CD14-positive monocyte (primary cell): ENCODE measurements at regions not wholly inside any gene's neighbourhood (a gene's known extent, or its start where the extent isn't known, plus 50 kb on each side); places are given as distances from the start of the nearest gene placed in this dataset.

Experiments used
- DNase-seq, 3 donors: peaks; one replicate each; pipeline ENCODE4 v3.0.0-alpha.2; 2011 to 2022
- H2AFZ ChIP-seq: 2 replicates; pipeline ENCODE4 v1.6.0; 2012; ENCODE audit warnings: mild to moderate bottlenecking, low read depth, low read length, inconsistent platforms; ENCODE audit not compliant: insufficient read depth, poor library complexity, severe bottlenecking
- H3K27ac ChIP-seq, 2 donors: 1 replicate in 1 of 2; 2 replicates in 1 of 2; pipeline ENCODE4 v1.5.1; 2012 to 2013; ENCODE audit warnings: low read length in 2 of 2, control low read depth in 1 of 2, inconsistent platforms in 1 of 2, low read depth in 1 of 2, mild to moderate bottlenecking in 1 of 2
- H3K27me3 ChIP-seq, 2 donors: one replicate each; pipeline versions ENCODE4 v1.6.0 to v1.6.1; 2011 to 2013; ENCODE audit warnings: low read length in 2 of 2; ENCODE audit not compliant: control insufficient read depth in 2 of 2, insufficient read depth in 2 of 2
- H3K36me3 ChIP-seq, 2 donors: replicated peaks in 1 of 2; 1 replicate in 1 of 2; 2 replicates in 1 of 2; pipeline versions ENCODE4 v1.5.1 to v1.6.1; 2012 to 2013; ENCODE audit warnings: low read length in 2 of 2, control low read depth in 1 of 2, inconsistent platforms in 1 of 2, mild to moderate bottlenecking in 1 of 2; ENCODE audit not compliant: insufficient read depth in 2 of 2, control insufficient read depth in 1 of 2
- H3K4me1 ChIP-seq, 2 donors: 1 replicate in 1 of 2; 2 replicates in 1 of 2; pipeline versions ENCODE4 v1.5.1 to v1.6.1; 2012 to 2013; ENCODE audit warnings: low read length in 2 of 2, control low read depth in 1 of 2, inconsistent platforms in 1 of 2, mild to moderate bottlenecking in 1 of 2, moderate library complexity in 1 of 2; ENCODE audit not compliant: insufficient read depth in 2 of 2, control insufficient read depth in 1 of 2
- H3K4me2 ChIP-seq: replicated peaks from 2 replicates; pipeline ENCODE3; 2012; ENCODE audit warnings: low read length, moderate library complexity, mild to moderate bottlenecking; ENCODE audit not compliant: poor library complexity, severe bottlenecking; ENCODE audit errors: extremely low read depth
- H3K4me3 ChIP-seq, 3 experiments: fragments of 200-600 bp in 1 of 3; sonication (generic) in 1 of 3; replicated peaks in 1 of 3; 1 replicate in 2 of 3; 2 replicates in 1 of 3; pipeline ENCODE4 v1.5.1; 2011 to 2013; ENCODE audit warnings: low read length in 3 of 3, mild to moderate bottlenecking in 3 of 3, control low read depth in 2 of 3, low read depth in 2 of 3, inconsistent platforms in 1 of 3, moderate library complexity in 1 of 3
- H3K79me2 ChIP-seq: 2 replicates; pipeline ENCODE4 v1.6.0; 2012; ENCODE audit warnings: mild to moderate bottlenecking, control low read depth, inconsistent platforms, low read length, moderate library complexity; ENCODE audit not compliant: insufficient read depth
- H3K9ac ChIP-seq: 2 replicates; pipeline ENCODE4 v1.6.0; 2017; ENCODE audit warnings: low read length, mild to moderate bottlenecking; ENCODE audit not compliant: insufficient read depth, poor library complexity, severe bottlenecking
- H3K9me3 ChIP-seq, 2 donors: replicated peaks in 1 of 2; 1 replicate in 1 of 2; 2 replicates in 1 of 2; pipeline versions ENCODE4 v1.5.1 to v1.6.1; 2012 to 2013; ENCODE audit warnings: low read length in 2 of 2, control low read depth in 1 of 2; ENCODE audit not compliant: control insufficient read depth in 1 of 2, insufficient read depth in 1 of 2
- H4K20me1 ChIP-seq: 2 replicates; pipeline ENCODE4 v1.6.0; 2012; ENCODE audit warnings: mild to moderate bottlenecking, low read length, control low read depth, moderate library complexity; ENCODE audit not compliant: insufficient read depth
- H3K27ac Mint-ChIP-seq, 7 donors: one replicate each; pipeline ENCODE4 v1.8.0; 2020; ENCODE audit warnings: mild to moderate bottlenecking in 7 of 7, mixed read lengths in 7 of 7, moderate library complexity in 6 of 7, inconsistent platforms in 2 of 7
- H3K27me3 Mint-ChIP-seq, 3 donors: one replicate each; pipeline ENCODE4 v1.8.0; 2021 to 2022; ENCODE audit warnings: low read depth in 3 of 3, mild to moderate bottlenecking in 3 of 3, mixed read lengths in 3 of 3, moderate library complexity in 3 of 3, inconsistent platforms in 1 of 3
- H3K36me3 Mint-ChIP-seq, 2 donors: one replicate each; pipeline ENCODE4 v1.8.0; 2020; ENCODE audit warnings: mixed read lengths in 2 of 2, inconsistent platforms in 1 of 2, mild to moderate bottlenecking in 1 of 2
- H3K4me1 Mint-ChIP-seq: one replicate; pipeline ENCODE4 v1.8.0; 2020; ENCODE audit warnings: mild to moderate bottlenecking, mixed read lengths
- H3K4me3 Mint-ChIP-seq, 2 donors: one replicate each; pipeline ENCODE4 v1.8.0; 2020; ENCODE audit warnings: mild to moderate bottlenecking in 2 of 2, mixed read lengths in 2 of 2, moderate library complexity in 1 of 2
- H3K9me3 Mint-ChIP-seq, 7 donors: one replicate each; pipeline ENCODE4 v1.8.0; 2020 to 2022; ENCODE audit warnings: mixed read lengths in 7 of 7, mild to moderate bottlenecking in 6 of 7, moderate library complexity in 6 of 7, inconsistent platforms in 2 of 7
- CTCF ChIP-seq: fragments of 200-600 bp; IDR thresholded peaks from one replicate; pipeline ENCODE4 v1.8.0; 2022; ENCODE audit warnings: antibody characterized with exemption, mild to moderate bottlenecking
- whole genome bisulfite sequencing: methylation state at CpG from one replicate; pipeline ENCODE4 v1.1.5; 2013; ENCODE audit warnings: missing lambda C conversion rate; ENCODE audit not compliant: insufficient coverage; 5-methylcytosine and 5-hydroxymethylcytosine counted together
- intact Hi-C, 2 donors: fragments of 100-400 bp; cut with micrococcal nuclease; formaldehyde crosslinking; loops; one replicate each; pipeline versions ENCODE4 v1.15.0 to v1.15.1; 2023

DNA sequence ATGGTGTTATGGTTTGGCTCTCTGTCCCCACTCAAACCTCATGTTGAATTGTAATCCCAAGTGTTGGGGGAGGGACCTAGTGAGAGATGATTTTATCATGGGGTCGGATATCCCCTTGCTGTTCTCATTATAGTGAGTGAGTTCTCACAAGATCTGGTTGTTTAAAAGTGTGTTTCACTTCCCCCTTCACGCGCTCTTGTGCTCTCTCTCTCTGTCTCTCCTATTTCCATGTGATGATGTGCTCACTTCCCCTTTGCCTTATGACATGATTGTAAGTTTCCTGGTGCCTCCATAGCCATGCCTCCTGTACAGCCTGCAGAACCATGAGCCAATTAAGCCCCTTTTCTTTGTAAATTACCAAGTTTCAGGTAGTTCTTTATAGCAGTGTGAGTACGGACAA is 765.1 kb downstream of the KCNA4 start:
- no peak overlapping the region for H3K9ac ChIP-seq
- H3K4me3 ChIP-seq: no peak overlapping the region
- no peaks in the 10 kb centered on the region for H3K79me2 ChIP-seq
- H3K36me3 Mint-ChIP-seq: no peaks in the 10 kb centered on the region
- no peak overlapping the region for H3K4me2 ChIP-seq
- H3K27me3 Mint-ChIP-seq: peaks cover 0 to 2% (median 0%) of the 10 kb centered on the region in 3 donors
- no peak for DNase-seq
- intact Hi-C loops: no loop called here
- H3K27ac Mint-ChIP-seq: no peak overlapping the region
- no peaks in the 10 kb centered on the region for H3K4me1 Mint-ChIP-seq
- no peaks in the 10 kb centered on the region for H3K4me1 ChIP-seq
- H3K4me3 Mint-ChIP-seq: no peak overlapping the region
- TF ChIP-seq CTCF: no peak
- H4K20me1 ChIP-seq: no peaks in the 10 kb centered on the region
- WGBS: 40% methylated on average over 2 of the region's 4 CpGs
- H3K9me3 Mint-ChIP-seq: peaks cover 0 to 5% (median 0%) of the 10 kb centered on the region in 7 donors
- no peaks in the 10 kb centered on the region for H3K27me3 ChIP-seq
- H3K36me3 ChIP-seq: no peaks in the 10 kb centered on the region
- H2AFZ ChIP-seq: no peak overlapping the region
- H3K27ac ChIP-seq: no peak overlapping the region
- no peaks in the 10 kb centered on the region for H3K9me3 ChIP-seq

DNA sequence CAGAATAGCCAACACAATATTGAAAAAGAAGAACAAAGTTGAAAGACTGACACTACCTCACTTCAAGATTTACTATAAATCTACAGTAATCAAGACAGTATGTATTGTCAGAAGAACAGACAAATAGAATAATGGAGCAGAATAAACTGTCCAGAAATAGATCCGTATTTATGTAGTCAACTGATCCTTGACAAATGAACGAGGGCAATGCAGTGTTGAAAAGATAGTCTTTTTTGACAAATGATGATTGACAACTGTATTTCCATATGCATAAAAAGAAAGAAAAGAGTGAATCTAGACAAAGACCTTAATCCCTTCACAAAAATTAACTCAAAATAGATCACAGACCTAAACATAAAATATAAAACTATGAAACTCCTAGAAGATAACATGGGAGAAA is 767.1 kb downstream of the KCNA4 start:
- no CpG with 5 or more reads among the region's 2 CpGs for WGBS
- TF ChIP-seq CTCF: no peak

More for the DNA sequence above, 767.1 kb downstream of the KCNA4 start:
- Mint-ChIP-seq H3K4me3 (no peak overlapping the region), H3K27ac (no peak overlapping the region), H3K27me3 (peaks cover 0 to 2% (median 0%) of the 10 kb centered on the region in 3 donors), H3K4me1 (no peaks in the 10 kb centered on the region), H3K9me3 (peaks cover 0 to 5% (median 0%) of the 10 kb centered on the region in 7 donors), H3K36me3 (no peaks in the 10 kb centered on the region)
- no peaks in the 10 kb centered on the region for H3K79me2 ChIP-seq
- intact Hi-C loops: no loop called here
- no peaks in the 10 kb centered on the region for H3K9me3 ChIP-seq
- no peaks in the 10 kb centered on the region for H3K4me1 ChIP-seq
- no peak for DNase-seq
- H3K9ac ChIP-seq: no peak overlapping the region
- no peak overlapping the region for H3K27ac ChIP-seq
- H4K20me1 ChIP-seq: no peaks in the 10 kb centered on the region
- H3K4me2 ChIP-seq: no peak overlapping the region
- no peaks in the 10 kb centered on the region for H3K36me3 ChIP-seq
- no peaks in the 10 kb centered on the region for H3K27me3 ChIP-seq
- H3K4me3 ChIP-seq: no peak overlapping the region
- H2AFZ ChIP-seq: no peak overlapping the region
